GM18520 (cell line): ENCODE measurements at regions not wholly inside any gene's neighbourhood (a gene's known extent, or its start where the extent isn't known, plus 50 kb on each side); places are given as distances from the start of the nearest gene placed in this dataset.
"Not testable (repeated sequence)": the region's sequence is repeated elsewhere in the genome, so short reads cannot be mapped to it uniquely, and the experiment has no call there.

ENCODE experiments used
- ATAC-seq: cut with Tn5 transposase; IDR thresholded peaks from one replicate; pipeline ENCODE4 v1.9.1; 2021; ENCODE audit not compliant: unreplicated experiment

- no peak for ATAC-seq
Measured at GRCh38 chr5:98510143-98510985, 263.1 kb upstream of the RGMB start.

DNA sequence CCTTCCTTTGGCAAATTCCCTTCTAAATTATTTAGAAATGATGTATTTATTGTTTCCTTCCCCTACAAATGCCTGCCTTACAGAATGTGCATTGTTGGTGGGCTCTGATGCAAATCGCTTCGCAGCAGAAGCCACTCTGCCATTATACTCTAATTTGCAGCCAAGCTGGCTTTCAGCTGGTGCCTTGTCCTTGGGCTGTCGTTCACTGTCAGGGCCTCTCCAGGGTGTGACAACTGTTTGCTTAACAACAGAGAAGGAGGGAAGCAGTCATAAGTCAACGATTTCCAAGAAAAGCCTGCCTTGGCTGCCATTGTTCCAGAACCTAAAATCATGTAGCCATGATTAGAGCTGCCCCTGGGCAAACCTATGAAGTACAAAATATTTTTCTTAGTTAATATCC, 260.1 kb upstream of the RGMB start:
- no peak for ATAC-seq

GRCh38 chr5:98514215-98514614, 259.2 kb upstream of the RGMB start:
- no peak for ATAC-seq

DNA sequence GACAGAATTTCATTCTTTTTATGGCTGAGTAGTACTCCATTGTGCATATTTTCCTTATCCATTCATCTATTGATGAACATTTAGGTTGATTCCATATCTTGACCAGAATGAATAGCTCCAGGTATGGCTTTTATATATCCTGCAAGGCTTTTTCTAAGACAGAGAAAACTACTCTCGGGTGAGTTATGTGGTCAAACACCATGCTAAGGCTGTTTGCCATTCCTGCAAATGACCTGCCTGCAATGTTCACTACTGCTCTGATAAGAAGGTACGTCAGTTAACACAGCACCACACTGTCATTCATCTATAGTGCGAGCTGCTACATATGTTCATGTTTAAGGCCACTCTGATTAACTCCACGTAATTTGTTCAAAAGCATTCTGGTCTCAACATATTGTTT, 256.8 kb upstream of the RGMB start:
- ATAC-seq: no peak

DNA sequence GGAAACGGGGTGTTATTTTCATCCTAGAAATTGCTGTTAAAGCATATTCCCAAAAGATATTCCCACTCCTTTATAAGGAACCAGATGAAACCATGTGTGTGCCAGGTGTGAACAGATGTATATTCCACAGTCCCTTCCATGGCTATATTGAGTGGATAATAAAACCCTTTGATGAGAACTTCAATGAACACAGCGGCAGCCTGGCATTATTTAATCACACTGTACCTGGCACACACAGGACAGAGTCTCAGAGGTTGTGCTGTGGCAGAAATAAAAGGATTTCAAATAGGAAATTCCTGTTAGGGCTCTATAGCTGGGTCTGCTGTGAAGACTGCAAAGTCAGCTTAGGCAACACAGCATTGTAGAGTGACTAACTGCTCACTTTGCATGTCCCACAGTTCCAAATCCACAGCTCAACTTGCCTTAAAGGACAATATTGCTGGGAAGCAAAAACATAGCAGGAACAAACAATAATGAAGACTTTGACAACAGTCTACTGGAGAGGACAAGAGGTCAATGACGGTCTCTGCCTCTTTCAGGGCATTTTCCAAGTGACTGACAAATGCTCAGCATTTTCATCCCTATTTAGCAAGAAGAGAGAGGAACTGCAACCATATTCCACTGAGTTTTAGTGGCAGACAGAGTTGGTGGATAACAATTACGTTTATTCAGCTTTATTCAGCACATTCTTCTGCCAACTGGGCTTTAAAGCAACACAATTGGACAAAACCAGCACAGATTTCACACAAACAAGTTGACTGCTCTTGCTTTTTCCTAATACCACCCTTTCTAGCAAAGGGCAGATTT, 255.7 kb upstream of the RGMB start:
- ATAC-seq: no peak

GRCh38 chr5:98518754-98519153, 254.7 kb upstream of the RGMB start:
- ATAC-seq: no peak

DNA sequence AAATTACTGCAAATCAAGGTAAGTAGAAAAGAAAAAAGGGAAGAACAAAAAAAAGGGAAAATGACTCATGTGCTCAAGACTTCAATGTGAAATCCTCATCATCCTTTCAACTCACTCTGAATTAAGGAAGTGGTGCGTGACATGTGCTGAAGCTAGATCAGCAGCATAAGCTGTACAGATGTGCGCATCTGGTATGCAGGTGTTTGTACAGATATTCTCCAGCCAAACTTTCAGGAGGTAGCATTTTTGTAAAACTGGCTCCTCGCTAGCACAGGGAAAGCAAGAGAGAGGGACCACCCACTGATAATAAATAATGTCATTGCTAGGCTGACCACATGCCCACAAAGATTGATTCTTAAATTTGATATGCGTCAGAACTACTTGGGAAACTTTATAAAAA, 253.9 kb upstream of the RGMB start:
- ATAC-seq: no peak

- ATAC-seq: no peak
Measured at GRCh38 chr5:98521821-98522220, 251.6 kb upstream of the RGMB start.

DNA sequence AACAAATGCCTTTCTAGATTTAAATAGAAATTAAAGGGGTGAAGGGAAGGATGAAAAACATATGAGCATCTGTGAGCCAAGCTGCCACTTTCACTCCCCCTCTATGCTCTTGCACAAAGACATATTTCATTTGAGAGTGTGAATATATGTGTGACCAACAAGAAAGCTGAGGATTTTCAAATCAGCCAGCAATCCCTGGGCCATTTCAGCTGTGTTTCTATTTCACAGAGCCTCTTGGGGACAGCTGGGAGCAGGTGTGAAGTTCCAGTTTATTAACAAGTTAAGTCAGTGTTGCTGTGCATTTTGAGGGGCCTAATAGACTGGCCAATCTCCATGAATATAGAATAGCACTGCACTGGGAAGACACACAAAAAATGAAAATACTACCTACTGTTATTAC, 248.7 kb upstream of the RGMB start:
- no peak for ATAC-seq

GRCh38 chr5:98527846-98528245, 245.6 kb upstream of the RGMB start:
- ATAC-seq: no peak

DNA sequence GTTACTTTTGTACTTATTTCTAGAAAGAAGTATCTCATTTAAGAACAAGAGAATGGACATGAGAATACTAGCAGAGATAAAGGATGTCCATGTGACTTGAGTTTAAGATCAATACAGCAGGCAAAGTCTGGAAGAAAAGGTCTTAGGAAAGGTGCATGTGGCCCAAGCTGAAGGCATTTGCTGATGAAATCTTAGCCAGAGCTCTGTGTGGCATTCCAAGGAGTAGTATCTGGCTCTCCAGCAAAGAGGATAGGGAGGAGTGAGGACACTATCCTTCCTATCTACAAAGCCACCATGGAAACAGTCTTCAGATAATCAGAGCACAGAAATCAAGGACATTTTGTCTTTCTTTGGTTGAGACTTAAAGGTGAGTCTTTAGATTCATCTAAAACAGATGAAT, 244.1 kb upstream of the RGMB start:
- no peak for ATAC-seq

- ATAC-seq: no peak
Measured at GRCh38 chr5:98530224-98530623, 243.2 kb upstream of the RGMB start.

DNA sequence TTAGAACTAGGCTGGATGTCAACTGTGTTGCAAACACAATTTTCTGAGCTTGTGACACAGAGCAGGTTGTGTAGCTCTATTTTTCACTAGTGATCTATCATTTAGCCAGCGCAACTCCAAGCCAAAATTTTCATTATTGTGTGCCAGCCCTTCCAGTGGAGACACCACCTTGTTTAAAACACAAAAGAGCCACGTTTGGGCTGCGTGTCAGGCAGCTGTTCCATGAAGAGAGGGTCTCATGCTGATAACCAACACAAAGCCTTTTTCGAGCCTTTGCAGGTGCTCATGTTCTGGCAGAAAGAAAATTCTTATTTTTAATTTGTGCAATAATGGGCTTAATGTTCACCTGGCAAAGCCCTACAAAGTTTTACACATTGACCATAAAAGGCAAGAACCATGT, 237.6 kb upstream of the RGMB start:
- ATAC-seq: no peak

GRCh38 chr5:98540056-98540455, 233.4 kb upstream of the RGMB start:
- no peak for ATAC-seq

DNA sequence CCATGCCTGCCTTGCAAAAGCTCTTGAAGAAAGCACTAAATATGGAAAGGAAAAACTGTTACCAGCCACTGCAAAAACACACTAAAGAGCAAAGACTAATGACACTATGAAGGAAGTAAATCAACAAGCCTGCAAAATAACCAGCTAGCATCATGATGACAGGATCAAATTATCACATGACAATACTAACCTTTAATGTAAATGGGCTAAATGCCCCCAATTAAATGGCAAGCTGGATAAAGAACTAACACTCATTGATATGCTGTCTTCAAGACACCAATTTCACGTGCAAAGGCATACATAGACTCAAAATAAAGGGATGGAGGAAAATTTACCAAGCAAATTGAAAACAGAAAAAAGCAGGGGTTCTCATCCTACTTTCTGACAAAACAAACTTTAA, 231.8 kb upstream of the RGMB start:
- ATAC-seq: no peak

GRCh38 chr5:98543490-98543889, 230.0 kb upstream of the RGMB start:
- ATAC-seq: peak; percentile 73

GRCh38 chr5:98546924-98547323, 226.5 kb upstream of the RGMB start:
- not testable (repeated sequence) for ATAC-seq

GRCh38 chr5:98556712-98557111, 216.8 kb upstream of the RGMB start:
- no peak for ATAC-seq

GRCh38 chr5:98557916-98558315, 215.5 kb upstream of the RGMB start:
- no peak for ATAC-seq

DNA sequence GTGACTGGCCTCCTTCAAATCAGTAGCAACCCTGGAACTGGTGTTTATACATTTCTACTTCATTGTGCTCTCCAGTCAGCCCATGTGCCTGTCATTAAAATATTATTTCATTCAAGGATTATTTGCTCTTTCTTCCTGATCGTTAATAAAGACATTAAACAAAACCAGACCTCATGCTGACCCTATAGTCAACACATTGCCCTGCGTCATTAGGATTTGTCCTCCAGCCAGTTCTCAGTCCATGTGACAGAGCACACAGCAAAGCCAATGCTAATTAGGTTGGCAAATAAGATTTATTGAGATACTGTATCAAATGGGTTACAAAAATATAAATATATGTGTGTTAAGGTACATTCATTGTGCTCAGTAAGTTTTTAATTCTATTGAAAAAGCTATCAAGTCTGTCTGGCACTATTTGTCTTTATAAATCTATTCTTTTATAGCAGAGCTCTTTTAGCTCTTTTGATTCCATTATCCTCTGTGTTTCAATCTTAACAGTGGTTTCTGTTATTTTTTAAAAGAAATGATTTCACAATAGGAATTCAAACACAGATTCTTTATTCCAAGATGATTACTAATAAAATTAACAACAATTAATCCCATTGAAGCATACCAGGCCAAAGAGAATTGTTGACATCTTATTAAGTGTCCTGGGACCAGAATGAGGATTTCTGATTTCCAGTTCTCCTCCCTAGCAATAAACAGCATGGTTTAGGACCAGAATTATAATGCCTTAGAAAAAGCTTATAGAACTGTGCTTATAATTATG, 209.4 kb upstream of the RGMB start:
- no peak for ATAC-seq

DNA sequence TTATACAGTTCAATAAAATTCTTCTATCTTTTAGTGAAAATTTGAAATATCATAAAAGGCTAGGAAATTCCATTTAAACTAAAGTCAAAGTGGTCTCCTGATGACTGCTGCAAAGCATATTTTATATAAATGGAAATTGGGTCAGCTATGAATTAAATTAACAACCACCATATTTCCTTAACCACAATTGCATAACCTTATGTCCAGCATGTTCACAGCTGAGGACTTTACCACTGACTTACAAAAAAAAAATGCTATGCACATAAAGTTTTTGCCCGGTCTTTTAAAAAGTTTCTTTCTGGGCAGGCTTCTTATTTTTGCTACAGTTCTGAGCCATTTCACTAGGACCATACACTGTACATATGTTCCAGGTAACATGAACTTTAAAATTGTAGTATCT, 208.6 kb upstream of the RGMB start:
- ATAC-seq: no peak

DNA sequence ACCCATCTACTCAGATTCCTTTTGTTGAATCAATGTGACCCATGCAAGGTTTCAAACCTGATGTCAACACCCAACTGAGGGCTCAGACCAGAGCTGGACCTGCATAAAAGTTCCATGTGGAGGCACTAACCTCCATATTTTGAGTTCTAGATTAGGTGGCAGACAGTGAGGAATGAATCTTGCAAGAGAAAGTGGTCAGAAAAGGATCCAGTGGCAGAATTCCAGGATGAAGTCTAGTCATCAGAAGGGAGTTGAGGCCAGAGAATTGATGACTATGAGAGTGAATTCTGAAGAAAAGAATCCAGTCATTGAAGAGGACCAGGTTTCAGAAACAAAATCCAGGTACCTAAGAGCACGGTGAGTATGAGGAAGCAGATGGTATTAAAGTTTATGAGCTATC, 205.1 kb upstream of the RGMB start:
- ATAC-seq: no peak
